Mesenchymal stem cell (in vitro differentiated cells and primary cell): ENCODE measurements at regions not wholly inside any gene's neighbourhood (a gene's known extent, or its start where the extent isn't known, plus 50 kb on each side); places are given as distances from the start of the nearest gene placed in this dataset.
A peak's percentile ranks its signal among the peaks of the same experiment; 100 is the strongest.

Source experiments
- DNase-seq: peaks from one replicate; pipeline ENCODE4 v3.0.0-alpha.2; 2013
- H2AFZ ChIP-seq: one replicate; pipeline ENCODE4 v1.6.1; 2013; ENCODE audit warnings: low read depth, mild to moderate bottlenecking, control low read depth, inconsistent platforms, low read length, moderate library complexity
- H2AK5ac ChIP-seq: 2 replicates; pipeline ENCODE4 v1.6.1; 2013; ENCODE audit warnings: low read length, moderate library complexity, mild to moderate bottlenecking, inconsistent platforms; ENCODE audit not compliant: severe bottlenecking
- H2BK120ac ChIP-seq: one replicate; pipeline ENCODE4 v1.6.1; 2013; ENCODE audit warnings: low read depth, mild to moderate bottlenecking, inconsistent platforms, low read length, moderate library complexity
- H2BK12ac ChIP-seq, 2 experiments: one replicate each; pipeline ENCODE4 v1.6.1; 2013; ENCODE audit warnings: inconsistent platforms in 2 of 2, low read length in 2 of 2, mild to moderate bottlenecking in 2 of 2, moderate library complexity in 2 of 2, control low read depth in 1 of 2
- H2BK15ac ChIP-seq: one replicate; pipeline ENCODE4 v1.6.1; 2013; ENCODE audit warnings: mild to moderate bottlenecking, low read depth, inconsistent platforms; ENCODE audit not compliant: poor library complexity, severe bottlenecking
- H2BK5ac ChIP-seq: 2 replicates; pipeline ENCODE4 v1.6.1; 2013; ENCODE audit warnings: low read depth, mild to moderate bottlenecking, low read length, control low read depth, inconsistent platforms; ENCODE audit not compliant: poor library complexity, severe bottlenecking
- H3K14ac ChIP-seq, 2 experiments: one replicate each; pipeline ENCODE4 v1.6.1; 2013; ENCODE audit warnings: inconsistent platforms in 2 of 2, low read length in 2 of 2, control low read depth in 1 of 2, mild to moderate bottlenecking in 1 of 2, moderate library complexity in 1 of 2
- H3K18ac ChIP-seq, 2 experiments: one replicate each; pipeline ENCODE4 v1.6.1; 2013; ENCODE audit warnings: inconsistent platforms in 2 of 2, low read length in 2 of 2, control low read depth in 1 of 2, low read depth in 1 of 2, mild to moderate bottlenecking in 1 of 2
- H3K23ac ChIP-seq, 2 experiments: one replicate each; pipeline ENCODE4 v1.6.1; 2013; ENCODE audit warnings: inconsistent platforms in 2 of 2, low read length in 2 of 2, mild to moderate bottlenecking in 2 of 2, moderate library complexity in 2 of 2, control low read depth in 1 of 2
- H3K27ac ChIP-seq: 2 replicates; pipeline ENCODE4 v1.5.1; 2013; ENCODE audit warnings: mild to moderate bottlenecking, moderate library complexity, low read length, control low read depth, inconsistent platforms; ENCODE audit not compliant: poor library complexity, severe bottlenecking
- H3K27me3 ChIP-seq, 2 experiments: 2 replicates each; pipeline versions ENCODE4 v1.6.1 to v1.7.0; 2013; ENCODE audit warnings: low read length in 2 of 2, mild to moderate bottlenecking in 2 of 2, moderate library complexity in 2 of 2, control low read depth in 1 of 2, inconsistent platforms in 1 of 2; ENCODE audit not compliant: control insufficient read depth in 1 of 2, insufficient read depth in 1 of 2
- H3K36me3 ChIP-seq, 2 experiments: 2 replicates each; pipeline versions ENCODE4 v1.6.1 to v1.7.0; 2013; ENCODE audit warnings: low read length in 2 of 2, control low read depth in 1 of 2, inconsistent platforms in 1 of 2, low read depth in 1 of 2, mild to moderate bottlenecking in 1 of 2; ENCODE audit not compliant: insufficient read depth in 2 of 2, control insufficient read depth in 1 of 2
- H3K4ac ChIP-seq, 2 experiments: one replicate each; pipeline ENCODE4 v1.6.1; 2013; ENCODE audit warnings: inconsistent platforms in 2 of 2, low read length in 2 of 2, mild to moderate bottlenecking in 2 of 2, moderate library complexity in 2 of 2, control low read depth in 1 of 2, low read depth in 1 of 2
- H3K4me1 ChIP-seq: 2 replicates; pipeline ENCODE4 v1.6.1; 2013; ENCODE audit warnings: low read depth, low read length, control low read depth; ENCODE audit not compliant: control insufficient read depth, insufficient read depth
- H3K4me2 ChIP-seq: 2 replicates; pipeline ENCODE4 v1.6.1; 2013; ENCODE audit warnings: low read length, mild to moderate bottlenecking, inconsistent platforms; ENCODE audit not compliant: poor library complexity, severe bottlenecking
- H3K4me3 ChIP-seq, 2 experiments: 2 replicates each; pipeline versions ENCODE4 v1.5.1 to v1.7.0; 2013; ENCODE audit warnings: low read length in 2 of 2, mild to moderate bottlenecking in 2 of 2, control low read depth in 1 of 2, low read depth in 1 of 2; ENCODE audit not compliant: insufficient read depth in 1 of 2
- H3K79me1 ChIP-seq: replicated peaks from 2 replicates; pipeline ENCODE4 v1.6.1; 2013; ENCODE audit warnings: mild to moderate bottlenecking, control low read depth, low read length, inconsistent platforms; ENCODE audit not compliant: poor library complexity, severe bottlenecking
- H3K9ac ChIP-seq: 2 replicates; pipeline ENCODE4 v1.7.0; 2013; ENCODE audit warnings: mild to moderate bottlenecking, low read length, moderate library complexity
- H3K9me3 ChIP-seq: 2 replicates; pipeline ENCODE4 v1.7.0; 2013; ENCODE audit warnings: mild to moderate bottlenecking, low read length; ENCODE audit not compliant: control insufficient read depth
- H4K8ac ChIP-seq: one replicate; pipeline ENCODE4 v1.6.1; 2013; ENCODE audit warnings: inconsistent platforms, mild to moderate bottlenecking, low read length, moderate library complexity
- H4K91ac ChIP-seq: one replicate; pipeline ENCODE4 v1.6.1; 2013; ENCODE audit warnings: mild to moderate bottlenecking, low read length, inconsistent platforms
- WGBS: methylation state at CpG from one replicate; pipeline ENCODE4 v1.1.7; 2013; ENCODE audit warnings: mixed read lengths; 5-methylcytosine and 5-hydroxymethylcytosine counted together

DNA sequence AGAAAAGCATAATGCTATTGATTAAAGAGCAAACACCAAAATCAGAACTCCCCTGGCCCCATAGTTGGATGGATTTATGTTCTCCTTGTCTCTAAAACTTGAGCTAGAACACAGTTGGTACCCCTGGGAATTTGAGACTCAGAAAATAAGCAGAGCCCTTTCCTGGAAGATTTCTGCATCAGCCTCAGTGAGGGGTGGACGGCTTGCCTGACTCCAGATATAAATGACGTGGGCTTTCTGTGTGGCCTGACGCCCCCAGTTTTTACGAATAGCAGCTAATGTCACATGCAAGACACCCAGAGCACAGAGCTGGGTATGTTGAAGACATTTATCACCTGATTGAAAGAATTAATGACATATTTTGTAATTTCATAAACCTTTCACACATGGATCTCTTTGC is 130.8 kb downstream of the TRIM29 start:
- H3K27ac ChIP-seq = no peak overlapping the region
- H4K8ac ChIP-seq = no peak overlapping the region
- H3K79me1 ChIP-seq = no peaks in the 10 kb centered on the region
- 73% methylated on average over 4 of the region's 4 CpGs for WGBS
- peaks cover 5% of the 10 kb centered on the region for H3K9me3 ChIP-seq
- H2AK5ac ChIP-seq = no peak overlapping the region
- no peak overlapping the region for H3K23ac ChIP-seq
- H2BK120ac ChIP-seq = no peak overlapping the region
- DNase-seq = no peak
- H3K14ac ChIP-seq = no peak overlapping the region
- no peak overlapping the region for H2BK5ac ChIP-seq
- H3K36me3 ChIP-seq = no peaks in the 10 kb centered on the region
- no peak overlapping the region for H2AFZ ChIP-seq
- no peak overlapping the region for H3K9ac ChIP-seq
- no peak overlapping the region for H4K91ac ChIP-seq
- no peak overlapping the region for H3K4ac ChIP-seq
- H2BK12ac ChIP-seq = no peak overlapping the region
- no peak overlapping the region for H3K4me2 ChIP-seq
- no peak overlapping the region for H2BK15ac ChIP-seq
- H3K18ac ChIP-seq = no peak overlapping the region
- H3K27me3 ChIP-seq = peaks cover 33 to 94% of the 10 kb centered on the region in 2 experiments
- no peak overlapping the region for H3K4me3 ChIP-seq
- peaks cover 2% of the 10 kb centered on the region for H3K4me1 ChIP-seq

DNA sequence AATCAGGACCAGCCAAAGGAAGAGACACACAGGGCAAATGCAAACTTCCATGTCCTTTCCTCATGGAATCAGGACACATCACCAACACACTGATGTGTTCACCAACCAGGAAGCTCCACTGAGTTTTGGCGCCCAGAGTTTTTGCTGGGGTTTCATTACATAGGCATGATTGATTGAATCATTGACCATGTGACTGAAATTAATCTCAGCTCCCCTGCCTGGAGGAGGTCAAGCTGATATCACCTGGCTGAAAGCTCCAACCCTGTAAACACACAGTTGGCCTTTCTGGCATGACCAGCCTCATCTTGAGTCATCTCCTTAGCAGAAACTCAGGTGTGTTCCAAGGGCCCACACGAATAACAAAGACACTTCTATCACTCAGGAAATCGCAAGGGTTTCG is 133.2 kb downstream of the TRIM29 start:
- H3K36me3 ChIP-seq = no peaks in the 10 kb centered on the region
- no peak for DNase-seq
- H2BK15ac ChIP-seq = no peak overlapping the region
- H4K8ac ChIP-seq = no peak overlapping the region
- H3K23ac ChIP-seq = no peak overlapping the region
- no peak overlapping the region for H2AFZ ChIP-seq
- H2BK120ac ChIP-seq = no peak overlapping the region
- H3K9ac ChIP-seq = no peak overlapping the region
- H2BK5ac ChIP-seq = no peak overlapping the region
- no peak overlapping the region for H3K18ac ChIP-seq
- H2AK5ac ChIP-seq = no peak overlapping the region
- peaks cover 31 to 90% of the 10 kb centered on the region in 2 experiments for H3K27me3 ChIP-seq
- H3K14ac ChIP-seq = no peak overlapping the region
- H3K4me3 ChIP-seq = no peak overlapping the region
- no peak overlapping the region for H3K4me2 ChIP-seq
- WGBS = 44% methylated on average over 4 of the region's 4 CpGs
- no peak overlapping the region for H2BK12ac ChIP-seq
- H3K4ac ChIP-seq = no peak overlapping the region
- H3K9me3 ChIP-seq = peaks cover 5% of the 10 kb centered on the region
- H3K27ac ChIP-seq = no peak overlapping the region
- H3K4me1 ChIP-seq = peaks cover 2% of the 10 kb centered on the region
- H3K79me1 ChIP-seq = no peaks in the 10 kb centered on the region
- H4K91ac ChIP-seq = no peak overlapping the region

DNA sequence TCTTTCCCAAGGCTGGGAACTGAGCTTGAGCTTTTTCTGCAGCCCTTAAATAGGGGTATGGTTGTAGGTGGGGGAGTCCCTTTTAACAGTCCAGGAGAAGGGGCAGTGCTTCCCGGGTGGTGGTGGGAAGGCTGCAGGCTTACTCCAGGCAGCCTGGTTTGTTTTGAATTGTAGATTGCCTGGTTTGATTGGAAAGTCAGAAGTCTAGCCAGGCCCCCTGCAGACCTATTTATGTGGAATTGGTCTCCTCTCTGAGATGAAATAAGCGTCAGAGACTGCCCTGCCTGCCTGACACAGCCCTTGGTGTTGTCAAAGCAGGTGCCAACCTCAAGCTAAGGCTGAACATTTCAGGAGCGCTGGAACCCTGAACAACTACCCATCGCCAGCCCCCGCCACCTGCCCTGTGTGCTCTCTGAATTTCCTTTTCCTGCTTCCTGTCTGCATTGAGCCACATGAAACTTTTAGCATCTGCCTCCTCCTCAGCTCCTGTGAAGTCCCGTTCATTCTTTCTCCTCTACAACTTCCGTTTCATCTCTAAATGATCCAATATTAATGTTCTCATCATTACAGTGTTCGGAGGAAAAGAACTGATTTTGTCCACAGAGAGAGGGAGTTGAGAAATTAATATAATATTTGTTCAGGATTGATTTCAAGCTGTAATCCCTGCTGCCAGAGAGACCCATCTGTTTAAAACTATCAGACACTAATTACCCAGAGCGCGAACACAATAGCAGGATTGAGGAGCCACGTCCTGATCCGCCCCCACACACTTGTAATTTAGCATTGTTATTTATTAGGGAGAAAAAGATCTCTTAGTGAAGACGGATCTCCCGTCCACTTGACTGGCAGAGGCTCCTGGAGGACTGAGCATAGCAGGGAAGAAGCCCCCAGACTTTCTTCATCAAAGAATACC is 136.5 kb downstream of the TRIM29 start:
- 62% methylated on average over 9 of the region's 14 CpGs for WGBS
- Histone ChIP-seq H2AK5ac (no peak overlapping the region), H3K14ac (no peak overlapping the region), H2BK12ac (no peak overlapping the region), H3K9me3 (peaks cover 5% of the 10 kb centered on the region), H3K9ac (no peak overlapping the region), H3K36me3 (no peaks in the 10 kb centered on the region), H3K4me3 (no peak overlapping the region), H3K4ac (no peak overlapping the region), H3K23ac (no peak overlapping the region), H3K4me1 (peaks cover 1% of the 10 kb centered on the region), H2BK5ac (no peak overlapping the region), H3K27me3 (peaks cover 26 to 76% of the 10 kb centered on the region in 2 experiments), H2BK15ac (no peak overlapping the region), H2BK120ac (no peak overlapping the region), H2AFZ (no peak overlapping the region), H3K27ac (no peak overlapping the region), H3K4me2 (no peak overlapping the region), H3K18ac (no peak overlapping the region), H3K79me1 (no peaks in the 10 kb centered on the region), H4K8ac (no peak overlapping the region), H4K91ac (no peak overlapping the region)
- no peak for DNase-seq

DNA sequence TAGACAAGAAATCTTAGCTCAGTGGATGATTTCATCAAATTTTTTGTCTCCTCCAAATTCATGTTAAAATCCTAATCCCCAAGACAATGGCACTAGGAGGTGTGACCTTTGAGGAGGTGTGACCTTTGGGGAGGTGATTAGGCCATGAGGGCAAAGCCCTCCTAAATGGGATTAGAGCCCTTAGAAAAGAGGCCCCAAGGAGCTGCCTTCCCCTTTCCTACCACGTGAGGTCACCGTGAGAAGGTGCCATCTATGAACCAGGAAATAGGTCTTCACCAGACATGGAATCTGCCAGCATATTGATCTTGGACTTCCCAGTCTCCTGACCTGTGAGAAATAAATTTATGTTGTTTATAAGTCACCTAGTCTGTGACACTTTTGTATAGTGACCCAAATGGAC is 138.7 kb downstream of the TRIM29 start:
- DNase-seq = peak; percentile 1
- H3K27me3 ChIP-seq = peaks cover 41 to 82% of the 10 kb centered on the region in 2 experiments
- H2BK5ac ChIP-seq = no peak overlapping the region
- H2BK120ac ChIP-seq = no peak overlapping the region
- H3K4me3 ChIP-seq = no peak overlapping the region
- no peak overlapping the region for H3K4me2 ChIP-seq
- H3K4me1 ChIP-seq = peaks cover 1% of the 10 kb centered on the region
- H3K79me1 ChIP-seq = no peaks in the 10 kb centered on the region
- no peak overlapping the region for H2BK15ac ChIP-seq
- H3K18ac ChIP-seq = no peak overlapping the region
- no peak overlapping the region for H3K14ac ChIP-seq
- H4K91ac ChIP-seq = no peak overlapping the region
- H3K27ac ChIP-seq = no peak overlapping the region
- H3K36me3 ChIP-seq = no peaks in the 10 kb centered on the region
- no peak overlapping the region for H2AK5ac ChIP-seq
- H3K4ac ChIP-seq = no peak overlapping the region
- no peak overlapping the region for H3K9ac ChIP-seq
- H3K9me3 ChIP-seq = peaks cover under 1% of the 10 kb centered on the region
- no peak overlapping the region for H2BK12ac ChIP-seq
- no peak overlapping the region for H3K23ac ChIP-seq
- H2AFZ ChIP-seq = no peak overlapping the region
- 44% methylated on average over 2 of the region's 2 CpGs for WGBS
- no peak overlapping the region for H4K8ac ChIP-seq
